Hematopoietic multipotent progenitor cell treated with erythropoietin and hydrocortisone succinate and interleukin-3 and kit ligand, for 8 days (in vitro differentiated cells): ENCODE measurements at regions not wholly inside any gene's neighbourhood (a gene's known extent, or its start where the extent isn't known, plus 50 kb on each side); places are given as distances from the start of the nearest gene placed in this dataset.

Experiments used
- DNase-seq: peaks from one replicate; pipeline ENCODE4 v3.0.0-alpha.2; 2015

- no peak for DNase-seq
Measured at GRCh38 chr2:8576525-8577167, 105.2 kb upstream of the ID2 start.

- no peak for DNase-seq
Measured at GRCh38 chr2:8577573-8577972, 104.3 kb upstream of the ID2 start.

DNA sequence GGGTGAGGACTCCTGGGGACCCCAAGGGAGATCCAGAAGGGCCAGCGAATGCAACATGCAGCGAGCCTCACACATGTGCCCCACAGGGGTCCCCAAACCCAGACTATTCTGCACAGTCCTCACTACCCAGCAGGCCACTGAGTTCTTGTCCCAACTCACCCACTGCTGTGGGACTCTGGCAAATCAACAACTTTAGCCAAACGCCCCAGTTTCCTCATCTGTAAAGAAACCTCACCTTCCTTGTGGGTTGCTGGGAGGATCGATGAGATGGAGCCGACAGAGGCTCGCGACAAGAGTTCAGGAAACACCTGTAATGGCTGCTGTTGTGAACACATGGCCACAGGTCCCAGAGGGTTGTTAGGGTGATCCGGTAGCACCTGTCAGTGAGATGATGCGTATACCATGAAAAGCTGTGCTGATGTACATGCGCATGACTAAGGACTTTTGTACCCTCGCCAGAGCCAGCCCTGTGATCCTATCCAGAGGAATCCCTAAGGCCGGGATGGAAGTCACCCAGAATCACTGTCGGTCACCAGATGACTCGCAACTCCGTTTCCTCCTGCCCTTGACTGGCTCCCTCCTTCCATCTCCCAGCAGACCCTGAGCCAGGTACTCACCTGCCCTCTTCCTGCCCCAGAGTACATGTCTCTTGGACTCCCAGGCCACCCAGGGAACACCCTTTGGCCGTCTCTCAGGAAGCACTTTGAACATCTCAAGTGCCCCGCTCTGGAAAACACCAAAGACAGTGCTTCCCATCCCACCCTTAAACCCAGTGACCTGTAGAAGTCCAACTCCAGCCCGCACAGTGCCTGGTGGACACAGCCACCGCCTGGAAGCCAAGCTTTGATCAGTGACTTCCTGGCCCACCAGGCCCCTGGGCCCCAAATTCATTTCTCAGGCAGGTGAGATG, 103.3 kb upstream of the ID2 start:
- DNase-seq: no peak

DNA sequence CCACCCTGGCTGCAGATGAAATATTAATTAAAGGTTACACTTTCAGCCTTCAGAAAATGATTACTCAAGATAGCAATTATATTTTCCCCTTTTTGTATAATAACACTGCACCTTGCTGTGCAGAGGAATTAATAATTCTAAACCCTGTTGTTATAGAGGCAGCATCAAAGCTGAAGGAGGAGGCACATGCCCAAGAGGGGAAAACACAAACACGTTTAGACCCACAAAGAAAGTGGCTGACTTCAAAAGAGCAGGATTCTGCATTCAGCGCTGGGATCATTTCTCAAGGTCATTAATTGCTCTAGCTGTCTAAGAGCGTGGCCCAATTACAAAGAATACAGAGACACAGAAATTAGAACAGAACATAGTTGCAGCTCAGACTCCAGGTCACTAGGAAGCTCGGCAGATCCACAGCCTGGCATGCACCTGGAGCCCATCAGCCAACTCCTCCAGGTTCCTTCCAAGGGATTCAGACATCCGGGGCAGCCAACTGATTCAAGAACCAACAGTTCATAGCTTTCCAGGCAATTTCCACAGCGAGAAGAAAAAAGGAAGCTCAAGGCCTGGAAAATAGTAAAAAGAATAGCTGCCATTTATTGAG, 102.3 kb upstream of the ID2 start:
- DNase-seq: no peak

GRCh38 chr2:8580316-8581233, 101.3 kb upstream of the ID2 start:
- DNase-seq: no peak

DNA sequence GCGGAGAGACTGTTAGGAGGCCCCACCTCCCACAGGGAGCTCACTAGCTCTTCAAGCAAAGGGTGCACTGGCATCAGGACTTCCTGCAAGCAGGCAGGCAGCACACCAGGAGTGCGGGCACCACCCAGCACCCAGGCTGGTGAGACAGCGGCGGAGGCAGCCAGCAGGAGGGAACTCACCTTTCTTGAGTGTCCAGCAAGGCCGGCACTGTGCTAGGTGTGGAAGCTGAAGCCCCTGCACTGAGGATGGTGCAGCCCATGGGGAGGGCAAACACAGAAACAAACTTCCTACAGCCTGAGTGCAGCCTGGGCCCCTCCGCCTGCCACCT, 100.7 kb upstream of the ID2 start:
- no peak for DNase-seq

- DNase-seq: peak; percentile 70
Measured at GRCh38 chr2:8581601-8582041, 100.2 kb upstream of the ID2 start.

GRCh38 chr2:8582191-8582590, 99.7 kb upstream of the ID2 start:
- no peak for DNase-seq

DNA sequence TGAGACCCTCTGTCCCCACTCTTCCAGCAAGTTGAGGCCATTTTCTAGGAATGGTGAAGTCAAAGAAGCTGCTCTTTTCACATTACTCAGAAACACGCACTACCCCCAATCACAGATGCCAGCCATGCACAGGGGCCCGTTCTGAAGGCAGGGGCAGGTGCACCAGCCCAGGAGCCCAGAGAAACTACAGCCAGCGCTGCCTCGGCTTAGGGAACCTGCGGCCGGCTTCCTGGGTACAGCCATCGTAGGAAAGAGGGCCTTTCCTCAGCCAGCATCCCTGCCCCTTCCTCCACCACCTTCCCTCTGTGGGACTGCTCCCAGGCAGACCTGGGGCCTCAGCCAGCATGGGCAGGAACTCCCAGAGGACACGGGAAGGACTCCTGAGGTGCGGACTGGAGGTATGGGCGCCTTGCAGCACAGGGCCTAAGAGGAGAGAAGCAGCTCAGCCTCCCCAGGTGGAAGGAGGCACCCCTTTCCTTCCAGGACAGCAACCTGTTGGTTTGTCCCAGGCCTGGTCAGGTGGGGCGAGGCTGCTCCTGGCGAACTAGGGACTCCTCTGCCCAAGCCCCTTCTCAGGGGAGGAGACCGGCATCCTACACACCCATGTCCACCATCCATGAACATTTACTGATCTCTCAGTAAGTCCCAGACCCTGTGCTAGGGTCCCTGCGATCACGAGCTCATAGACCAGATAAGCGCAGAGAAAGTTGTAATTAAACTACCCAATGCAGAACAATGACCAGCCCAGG, 99.0 kb upstream of the ID2 start:
- no peak for DNase-seq

GRCh38 chr2:8583400-8584173, 98.3 kb upstream of the ID2 start:
- DNase-seq: peak; percentile 91

- no peak for DNase-seq
Measured at GRCh38 chr2:8584174-8585066, 97.4 kb upstream of the ID2 start.

- no peak for DNase-seq
Measured at GRCh38 chr2:8586457-8587051, 95.3 kb upstream of the ID2 start.

- DNase-seq: no peak
Measured at GRCh38 chr2:8587251-8587791, 94.5 kb upstream of the ID2 start.

DNA sequence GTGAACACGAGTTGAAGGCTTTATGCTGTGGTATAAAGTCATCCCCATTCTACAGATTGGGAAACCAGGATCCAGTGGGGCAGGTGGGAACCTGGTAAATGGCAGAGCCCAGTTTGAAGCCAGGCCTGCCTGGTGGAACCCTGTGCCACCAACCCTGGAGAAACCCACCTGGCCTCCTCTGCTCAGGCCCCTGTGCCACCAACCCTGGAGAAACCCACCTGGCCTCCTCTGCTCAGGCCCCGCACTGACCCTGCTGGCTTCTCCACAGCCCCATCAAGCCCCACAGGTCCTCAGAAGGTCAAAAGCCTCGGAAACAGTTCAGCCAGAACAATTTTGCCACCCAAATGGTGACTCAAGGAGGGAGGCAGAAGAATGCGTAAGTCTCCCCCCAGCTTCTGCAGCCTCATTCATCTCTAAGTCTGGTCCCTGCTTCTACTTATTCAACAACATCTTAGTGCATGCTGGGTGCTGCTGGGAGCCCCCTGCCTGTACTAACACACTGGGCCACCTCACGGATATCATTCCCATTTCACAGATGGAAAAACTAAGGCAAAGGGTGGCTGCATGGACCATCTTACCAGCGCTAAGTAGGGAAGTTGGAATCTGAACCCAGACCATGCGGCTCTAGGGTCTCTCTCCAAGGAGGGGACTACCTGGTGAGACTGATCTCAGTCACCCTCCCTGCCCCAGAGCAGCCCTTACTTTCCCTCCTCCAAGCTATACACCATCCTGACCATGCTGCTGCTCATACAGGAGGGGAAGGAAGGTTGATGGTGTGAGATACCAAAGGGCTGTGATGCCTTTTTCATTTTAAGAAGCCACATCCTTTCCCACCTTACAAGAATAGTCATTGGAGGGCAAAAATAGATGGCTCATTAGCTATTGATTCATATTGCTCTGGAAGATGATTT, 93.7 kb upstream of the ID2 start:
- DNase-seq: no peak

DNA sequence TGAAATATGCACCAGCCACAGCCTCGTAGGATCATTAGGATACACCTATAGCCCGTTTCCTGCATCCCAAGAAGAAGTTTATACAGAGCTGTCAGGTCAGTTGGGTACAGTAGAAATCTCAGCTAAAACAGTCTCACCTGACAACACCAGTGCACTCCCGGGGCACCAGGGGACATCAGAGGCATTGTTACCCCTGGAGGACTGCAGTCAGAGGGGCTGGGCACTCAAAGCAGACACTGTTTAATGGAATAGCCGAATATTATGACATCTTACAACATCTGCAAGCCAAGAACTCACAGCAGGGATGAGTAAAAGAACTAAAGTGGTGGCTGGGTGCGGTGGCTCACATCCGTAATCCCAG, 93.0 kb upstream of the ID2 start:
- DNase-seq: no peak

GRCh38 chr2:8589721-8590120, 92.1 kb upstream of the ID2 start:
- DNase-seq: no peak

DNA sequence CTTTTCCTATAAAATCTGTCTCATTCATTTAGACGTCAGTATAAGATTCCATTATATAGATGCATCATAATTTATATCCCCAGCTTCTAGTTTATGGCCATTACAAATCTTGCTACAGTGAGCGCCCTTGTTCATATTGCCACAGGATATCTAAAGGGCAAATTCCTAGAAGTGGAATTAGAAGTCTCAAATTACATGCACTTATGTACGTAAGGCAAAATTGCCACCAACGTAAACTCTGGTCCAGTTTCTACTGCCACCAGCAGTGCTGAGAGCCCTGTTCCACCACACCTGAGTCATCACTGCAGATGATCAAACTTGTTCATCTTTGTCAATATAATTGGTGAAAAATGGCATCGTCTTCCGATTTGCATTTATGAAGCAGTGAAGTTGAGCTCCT, 90.9 kb upstream of the ID2 start:
- DNase-seq: no peak

- DNase-seq: no peak
Measured at GRCh38 chr2:8592736-8593135, 89.1 kb upstream of the ID2 start.

DNA sequence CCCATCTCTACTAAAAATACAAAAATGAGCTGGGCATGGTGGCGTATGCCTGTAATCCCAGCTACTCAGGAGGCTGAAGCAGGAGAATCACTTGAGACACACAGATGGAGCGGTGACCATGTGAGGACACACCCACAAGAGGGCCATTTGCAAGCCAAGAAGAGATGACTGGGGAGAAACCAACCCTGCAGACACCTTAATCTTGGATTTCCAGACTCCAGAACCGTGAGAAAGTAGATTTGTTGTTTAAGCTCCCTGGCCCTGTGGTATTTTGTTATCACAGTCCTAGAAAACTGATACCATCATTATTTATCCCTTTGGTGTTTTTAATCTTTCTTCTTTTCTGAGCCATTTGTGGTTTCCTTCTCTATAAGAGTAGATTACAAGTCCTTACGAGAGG, 88.6 kb upstream of the ID2 start:
- DNase-seq: peak; percentile 68
